Left ventricle myocardium inferior (tissue), 1 donor: ENCODE measurements at regions not wholly inside any gene's neighbourhood (a gene's known extent, or its start where the extent isn't known, plus 50 kb on each side); places are given as distances from the start of the nearest gene placed in this dataset.

Experiments
- DNase-seq: peaks from one replicate; pipeline ENCODE4 v3.0.0-alpha.2; 2020
- H3K27ac ChIP-seq: fragments of 200-600 bp; replicated peaks from 2 replicates; pipeline ENCODE4 v1.8.0; 2021
- H3K27me3 ChIP-seq: fragments of 200-600 bp; 2 replicates; pipeline ENCODE4 v1.8.0; 2021; ENCODE audit warnings: low read depth
- H3K36me3 ChIP-seq: fragments of 200-600 bp; 2 replicates; pipeline ENCODE4 v1.8.0; 2021
- H3K4me1 ChIP-seq: fragments of 200-600 bp; 2 replicates; pipeline ENCODE4 v1.8.0; 2021
- H3K4me3 ChIP-seq: fragments of 200-600 bp; 2 replicates; pipeline ENCODE4 v1.8.0; 2021; ENCODE audit warnings: mild to moderate bottlenecking, moderate library complexity
- H3K9me3 ChIP-seq: fragments of 200-600 bp; replicated peaks from 2 replicates; pipeline ENCODE4 v1.8.0; 2021
- intact Hi-C: fragments of 100-400 bp; cut with micrococcal nuclease; formaldehyde crosslinking; loops from one replicate; pipeline ENCODE4 v1.11.0; 2022
- TF ChIP-seq, protein P1 (sequence below): fragments of 200-600 bp; IDR thresholded peaks from 2 replicates; pipeline ENCODE4 v1.8.0; 2021; ENCODE audit warnings: antibody characterized with exemption, mild to moderate bottlenecking, borderline replicate concordance
- donor health status: DM: no; HTN: yes; CAD: no; lungs with severe emphysema.

DNA sequence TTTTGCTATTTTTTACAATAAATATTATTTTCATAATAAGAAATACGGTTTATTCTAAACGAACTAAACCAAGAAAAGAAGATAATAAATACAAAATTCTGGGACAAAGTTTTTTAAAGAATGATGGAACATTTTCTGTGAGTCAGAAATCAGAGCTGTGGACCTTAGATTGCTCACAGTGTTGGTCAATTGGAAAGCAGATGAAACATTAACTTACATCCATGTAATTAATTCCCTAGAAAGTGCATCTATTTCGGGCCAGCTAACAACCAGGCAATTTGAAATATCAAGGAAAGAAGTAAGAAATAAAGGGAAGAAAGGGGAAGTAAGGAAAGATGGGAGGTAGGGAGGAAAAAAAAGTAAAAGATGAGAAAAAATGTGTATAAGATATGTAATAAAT lies 1569.8 kb upstream of the TENM4 start:
- peaks cover 17% of the 10 kb centered on the region for H3K9me3 ChIP-seq
- DNase-seq = no peak
- H3K4me3 ChIP-seq = no peak overlapping the region
- intact Hi-C loops = no loop called here
- no peak overlapping the region for H3K27ac ChIP-seq
- H3K27me3 ChIP-seq = no peaks in the 10 kb centered on the region
- no peaks in the 10 kb centered on the region for H3K36me3 ChIP-seq
- no peaks in the 10 kb centered on the region for H3K4me1 ChIP-seq
- TF ChIP-seq, protein P1, sequence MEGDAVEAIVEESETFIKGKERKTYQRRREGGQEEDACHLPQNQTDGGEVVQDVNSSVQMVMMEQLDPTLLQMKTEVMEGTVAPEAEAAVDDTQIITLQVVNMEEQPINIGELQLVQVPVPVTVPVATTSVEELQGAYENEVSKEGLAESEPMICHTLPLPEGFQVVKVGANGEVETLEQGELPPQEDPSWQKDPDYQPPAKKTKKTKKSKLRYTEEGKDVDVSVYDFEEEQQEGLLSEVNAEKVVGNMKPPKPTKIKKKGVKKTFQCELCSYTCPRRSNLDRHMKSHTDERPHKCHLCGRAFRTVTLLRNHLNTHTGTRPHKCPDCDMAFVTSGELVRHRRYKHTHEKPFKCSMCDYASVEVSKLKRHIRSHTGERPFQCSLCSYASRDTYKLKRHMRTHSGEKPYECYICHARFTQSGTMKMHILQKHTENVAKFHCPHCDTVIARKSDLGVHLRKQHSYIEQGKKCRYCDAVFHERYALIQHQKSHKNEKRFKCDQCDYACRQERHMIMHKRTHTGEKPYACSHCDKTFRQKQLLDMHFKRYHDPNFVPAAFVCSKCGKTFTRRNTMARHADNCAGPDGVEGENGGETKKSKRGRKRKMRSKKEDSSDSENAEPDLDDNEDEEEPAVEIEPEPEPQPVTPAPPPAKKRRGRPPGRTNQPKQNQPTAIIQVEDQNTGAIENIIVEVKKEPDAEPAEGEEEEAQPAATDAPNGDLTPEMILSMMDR = no peak

DNA sequence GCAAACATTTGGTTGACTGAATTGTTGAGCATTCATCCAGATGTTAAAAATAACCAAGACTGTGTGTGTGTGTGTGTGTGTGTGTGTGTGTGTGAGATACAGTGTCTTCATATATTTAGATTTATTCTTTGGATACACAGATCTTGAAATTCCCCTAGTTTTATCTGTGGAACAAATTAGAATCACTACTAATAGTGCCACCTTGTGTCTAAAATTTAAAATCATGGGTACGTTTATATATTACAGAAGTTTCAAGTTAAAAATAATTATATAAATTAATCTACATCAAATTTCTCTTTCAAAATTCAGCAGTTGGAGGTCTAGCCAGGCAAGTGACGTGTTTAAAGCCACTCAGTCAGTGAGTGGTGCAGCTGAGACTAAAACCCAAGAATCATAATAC lies 1566.2 kb upstream of the TENM4 start:
- H3K9me3 ChIP-seq = peaks cover 5% of the 10 kb centered on the region
- no peak for DNase-seq
- intact Hi-C loops = no loop called here
- H3K4me1 ChIP-seq = no peaks in the 10 kb centered on the region
- H3K27ac ChIP-seq = no peak overlapping the region
- H3K4me3 ChIP-seq = no peak overlapping the region
- no peaks in the 10 kb centered on the region for H3K36me3 ChIP-seq
- no peaks in the 10 kb centered on the region for H3K27me3 ChIP-seq
- TF ChIP-seq, protein P1 = no peak

GRCh38 chr11:81005595-81005994 lies 1564.8 kb upstream of the TENM4 start:
- Histone ChIP-seq H3K4me3 (no peak overlapping the region), H3K9me3 (no peaks in the 10 kb centered on the region), H3K36me3 (no peaks in the 10 kb centered on the region), H3K27me3 (no peaks in the 10 kb centered on the region), H3K27ac (no peak overlapping the region), H3K4me1 (no peaks in the 10 kb centered on the region)
- DNase-seq = no peak
- TF ChIP-seq, protein P1 = no peak
- intact Hi-C loops = no loop called here

GRCh38 chr11:81004576-81004975 lies 1563.7 kb upstream of the TENM4 start:
- intact Hi-C loops = no loop called here
- Histone ChIP-seq H3K9me3 (no peaks in the 10 kb centered on the region), H3K27me3 (no peaks in the 10 kb centered on the region), H3K36me3 (no peaks in the 10 kb centered on the region), H3K4me1 (no peaks in the 10 kb centered on the region), H3K27ac (no peak overlapping the region), H3K4me3 (no peak overlapping the region)
- TF ChIP-seq, protein P1 = no peak
- DNase-seq = no peak

DNA sequence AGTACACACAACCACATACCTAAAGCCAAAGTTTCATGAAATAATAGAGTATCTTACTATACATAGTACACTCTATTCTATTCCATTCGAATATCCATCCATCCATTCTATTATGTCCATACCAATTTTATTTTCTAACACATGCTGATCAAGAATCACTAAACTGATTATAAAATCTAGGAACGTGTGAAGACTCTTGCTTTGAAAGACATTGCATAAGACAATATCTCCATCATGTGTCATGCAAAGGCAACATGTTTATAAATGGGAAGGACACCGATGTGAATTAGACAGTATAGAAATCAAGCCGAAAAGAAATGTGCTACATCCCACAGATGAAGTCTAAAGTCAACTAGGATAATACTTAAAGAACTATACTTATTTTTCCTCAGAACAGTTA lies 1561.5 kb upstream of the TENM4 start:
- no peaks in the 10 kb centered on the region for H3K27me3 ChIP-seq
- intact Hi-C loops = no loop called here
- no peak overlapping the region for H3K4me3 ChIP-seq
- H3K27ac ChIP-seq = no peak overlapping the region
- H3K9me3 ChIP-seq = no peaks in the 10 kb centered on the region
- H3K4me1 ChIP-seq = no peaks in the 10 kb centered on the region
- no peak for DNase-seq
- TF ChIP-seq, protein P1 = no peak
- no peaks in the 10 kb centered on the region for H3K36me3 ChIP-seq

DNA sequence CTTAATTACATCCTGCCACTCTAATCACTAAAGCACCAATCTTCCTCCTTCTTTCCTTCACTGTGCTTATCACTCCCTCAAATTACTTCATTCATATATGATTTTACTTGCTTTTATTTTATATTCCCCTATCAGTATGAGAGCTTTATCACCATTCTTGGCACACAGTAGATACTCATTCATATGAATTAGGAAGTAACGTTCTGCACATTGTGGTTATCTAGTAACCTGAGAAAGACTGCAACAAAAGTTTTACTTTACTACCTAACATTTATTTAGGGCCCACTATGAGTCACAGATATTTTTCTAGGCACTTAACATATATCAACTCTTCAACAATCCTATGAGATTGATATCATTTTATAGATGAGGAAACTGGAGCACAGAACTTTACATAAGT lies 1559.9 kb upstream of the TENM4 start:
- H3K27ac ChIP-seq = no peak overlapping the region
- no peaks in the 10 kb centered on the region for H3K27me3 ChIP-seq
- intact Hi-C loops = no loop called here
- TF ChIP-seq, protein P1 = no peak
- no peak overlapping the region for H3K4me3 ChIP-seq
- H3K4me1 ChIP-seq = no peaks in the 10 kb centered on the region
- H3K9me3 ChIP-seq = no peaks in the 10 kb centered on the region
- no peaks in the 10 kb centered on the region for H3K36me3 ChIP-seq
- no peak for DNase-seq
